HG02884 (cell line): ENCODE measurements at regions not wholly inside any gene's neighbourhood (a gene's known extent, or its start where the extent isn't known, plus 50 kb on each side); places are given as distances from the start of the nearest gene placed in this dataset.
"Not testable (repeated sequence)": the region's sequence is repeated elsewhere in the genome, so short reads cannot be mapped to it uniquely, and the experiment has no call there.

Experiments used
- ATAC-seq: cut with Tn5 transposase; IDR thresholded peaks from one replicate; pipeline ENCODE4 v1.9.1; 2021; ENCODE audit warnings: mild to moderate bottlenecking, moderate library complexity; ENCODE audit not compliant: unreplicated experiment

- ATAC-seq, result no peak
These were observed 187.4 kb downstream of the TENT5A start for GRCh38 chr6:81565071-81565470.

GRCh38 chr6:81564470-81565068 lies 187.9 kb downstream of the TENT5A start:
- ATAC-seq, result no peak

GRCh38 chr6:81562169-81562568 lies 190.3 kb downstream of the TENT5A start:
- no peak for ATAC-seq

GRCh38 chr6:81561731-81562130 lies 190.8 kb downstream of the TENT5A start:
- no peak for ATAC-seq

GRCh38 chr6:81561071-81561564 lies 191.4 kb downstream of the TENT5A start:
- no peak for ATAC-seq

- no peak for ATAC-seq
These were observed 194.7 kb downstream of the TENT5A start for GRCh38 chr6:81557811-81558210.

GRCh38 chr6:81556551-81556950 lies 195.9 kb downstream of the TENT5A start:
- ATAC-seq, result no peak

- no peak for ATAC-seq
These were observed 199.3 kb downstream of the TENT5A start for GRCh38 chr6:81553216-81553615.

GRCh38 chr6:81552644-81553043 lies 199.8 kb downstream of the TENT5A start:
- no peak for ATAC-seq

GRCh38 chr6:81547149-81547548 lies 205.3 kb downstream of the TENT5A start:
- ATAC-seq, result no peak

- ATAC-seq, result no peak
These were observed 217.5 kb downstream of the TENT5A start for GRCh38 chr6:81534934-81535465.

GRCh38 chr6:81531869-81532561 lies 220.5 kb downstream of the TENT5A start:
- no peak for ATAC-seq

GRCh38 chr6:81517455-81517854 lies 235.0 kb downstream of the TENT5A start:
- no peak for ATAC-seq

GRCh38 chr6:81515562-81516453 lies 236.7 kb downstream of the TENT5A start:
- no peak for ATAC-seq

GRCh38 chr6:81514195-81514594 lies 238.3 kb downstream of the TENT5A start:
- not testable (repeated sequence) for ATAC-seq

GRCh38 chr6:81511423-81511822 lies 241.1 kb downstream of the TENT5A start:
- ATAC-seq, result no peak

GRCh38 chr6:81495999-81496398 lies 256.5 kb downstream of the TENT5A start:
- no peak for ATAC-seq

GRCh38 chr6:81491454-81492101 lies 260.9 kb downstream of the TENT5A start:
- no peak for ATAC-seq

GRCh38 chr6:81487489-81487888 lies 265.0 kb downstream of the TENT5A start:
- ATAC-seq, result no peak

- no peak for ATAC-seq
These were observed 266.2 kb downstream of the TENT5A start for GRCh38 chr6:81486234-81486633.

GRCh38 chr6:81485395-81485794 lies 267.1 kb downstream of the TENT5A start:
- no peak for ATAC-seq
